Omental fat pad (tissue), 3 donors: ENCODE measurements at regions not wholly inside any gene's neighbourhood (a gene's known extent, or its start where the extent isn't known, plus 50 kb on each side); places are given as distances from the start of the nearest gene placed in this dataset.

Experiments
- ATAC-seq: fragments of 150-250 bp; one replicate; pipeline ENCODE4 v1.9.1; 2016; ENCODE audit warnings: mild to moderate bottlenecking, moderate library complexity; ENCODE audit not compliant: low FRiP score
- DNase-seq: peaks from one replicate; pipeline ENCODE4 v3.0.0-alpha.2; 2019; ENCODE audit warnings: low spot score
- CTCF ChIP-seq, 3 donors: fragments of 450-650 bp; IDR thresholded peaks; one replicate each; pipeline ENCODE4 v1.5.1; 2016 to 2017; ENCODE audit warnings: antibody characterized with exemption in 3 of 3, mild to moderate bottlenecking in 3 of 3, moderate library complexity in 2 of 3

GRCh38 chr16:86797700-86798099 lies 219.4 kb downstream of the FOXL1 start:
- DNase-seq (no peak), ATAC-seq (no peak)
- no peak for TF ChIP-seq CTCF (IDR thresholded peaks at IDR 0.05)

GRCh38 chr16:86798247-86799041 lies 220.1 kb downstream of the FOXL1 start:
- TF ChIP-seq CTCF (IDR thresholded peaks at IDR 0.05) = no peak
- no peak for ATAC-seq
- no peak for DNase-seq

GRCh38 chr16:86799367-86799766 lies 221.0 kb downstream of the FOXL1 start:
- TF ChIP-seq CTCF (IDR thresholded peaks at IDR 0.05) = no peak
- DNase-seq (no peak), ATAC-seq (no peak)

DNA sequence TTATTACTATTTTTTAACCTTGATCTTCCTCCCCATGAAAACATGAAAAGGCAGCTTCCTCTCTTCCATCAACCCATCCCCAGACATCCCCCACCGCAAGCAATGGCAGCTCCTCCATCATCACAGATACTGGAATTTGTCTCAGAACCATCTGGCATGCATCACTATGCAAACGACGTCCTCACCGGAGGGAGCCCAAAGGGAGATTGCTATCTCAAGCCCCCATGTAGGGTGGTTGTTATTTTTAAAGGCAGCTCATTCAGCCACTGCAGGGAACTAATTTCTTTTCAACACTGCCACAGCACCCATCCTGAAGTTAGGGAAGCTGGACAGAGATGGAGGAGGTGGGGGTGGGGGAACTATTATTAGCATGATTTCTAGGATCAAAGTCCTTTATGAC lies 222.5 kb downstream of the FOXL1 start:
- no peak for DNase-seq
- no peak for ATAC-seq
- no peak for TF ChIP-seq CTCF (IDR thresholded peaks at IDR 0.05)

GRCh38 chr16:86802013-86802412 lies 223.7 kb downstream of the FOXL1 start:
- no peak for TF ChIP-seq CTCF (IDR thresholded peaks at IDR 0.05)
- DNase-seq (no peak), ATAC-seq (no peak)

DNA sequence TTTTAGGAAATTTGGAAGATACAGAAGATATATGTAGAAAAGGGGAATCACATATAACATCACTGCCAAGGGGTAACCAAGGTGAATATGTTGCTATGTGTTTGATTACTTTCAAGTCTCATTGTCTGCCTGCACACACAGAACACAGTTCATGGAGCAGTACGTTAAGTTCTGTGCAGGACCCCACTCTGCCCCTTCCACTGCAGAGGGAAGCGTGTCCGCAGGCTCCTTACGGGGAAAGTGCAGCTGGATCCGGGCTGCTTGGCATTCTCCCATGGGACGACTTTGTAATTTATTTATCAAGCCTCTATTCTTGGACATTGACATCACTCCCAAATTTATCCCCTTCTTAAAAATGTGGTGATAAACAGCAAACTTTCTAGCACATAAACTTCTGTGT lies 226.8 kb downstream of the FOXL1 start:
- no peak for TF ChIP-seq CTCF (IDR thresholded peaks at IDR 0.05)
- ATAC-seq = no peak

DNA sequence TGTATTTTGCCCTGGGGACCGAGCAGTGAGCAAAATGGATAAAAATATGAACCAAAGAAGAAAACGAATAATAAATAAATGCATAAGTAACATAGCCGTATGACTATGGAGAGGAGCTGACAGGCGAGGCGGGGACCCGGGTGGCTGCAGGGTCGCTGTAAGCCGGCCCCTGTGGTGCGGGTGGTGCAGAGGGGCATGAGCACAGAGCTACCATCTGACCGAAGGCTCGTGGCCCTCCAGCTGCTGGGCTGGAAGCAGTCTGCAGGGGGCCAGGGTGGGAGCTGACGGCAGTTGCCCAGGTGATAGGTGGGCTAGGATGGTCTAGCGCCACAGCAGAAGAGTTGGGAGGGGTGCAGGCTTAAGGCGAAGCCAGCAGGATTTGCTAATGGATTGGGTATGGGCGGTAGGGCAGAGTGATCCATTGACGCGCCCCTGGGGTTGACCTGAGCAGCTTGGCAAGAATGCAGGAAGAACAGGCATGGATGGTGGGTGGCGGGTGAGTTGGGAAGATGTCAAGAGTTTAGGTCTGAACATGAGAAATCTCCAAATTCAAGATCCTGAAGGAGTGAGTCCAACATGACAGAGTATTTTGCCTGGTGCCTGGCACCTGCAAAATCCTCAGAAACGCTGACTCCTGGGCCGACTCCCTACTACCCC lies 228.0 kb downstream of the FOXL1 start:
- TF ChIP-seq CTCF (IDR thresholded peaks at IDR 0.05) = no peak
- DNase-seq (no peak), ATAC-seq (no peak)

More for the DNA sequence above, 226.8 kb downstream of the FOXL1 start:
- DNase-seq = no peak
